AG09319 (cell line): ENCODE measurements at regions not wholly inside any gene's neighbourhood (a gene's known extent, or its start where the extent isn't known, plus 50 kb on each side); places are given as distances from the start of the nearest gene placed in this dataset.

Experiments used
- DNase-seq: peaks from one replicate; pipeline ENCODE4 v3.0.0-alpha.2; 2010; ENCODE audit warnings: low read depth; ENCODE audit errors: extremely low read depth
- TF ChIP-seq, protein P1 (sequence below): IDR thresholded peaks from 2 replicates; pipeline ENCODE4 v1.5.1; 2011; ENCODE audit warnings: low read depth, mild to moderate bottlenecking, inconsistent platforms, low read length, moderate library complexity

DNA sequence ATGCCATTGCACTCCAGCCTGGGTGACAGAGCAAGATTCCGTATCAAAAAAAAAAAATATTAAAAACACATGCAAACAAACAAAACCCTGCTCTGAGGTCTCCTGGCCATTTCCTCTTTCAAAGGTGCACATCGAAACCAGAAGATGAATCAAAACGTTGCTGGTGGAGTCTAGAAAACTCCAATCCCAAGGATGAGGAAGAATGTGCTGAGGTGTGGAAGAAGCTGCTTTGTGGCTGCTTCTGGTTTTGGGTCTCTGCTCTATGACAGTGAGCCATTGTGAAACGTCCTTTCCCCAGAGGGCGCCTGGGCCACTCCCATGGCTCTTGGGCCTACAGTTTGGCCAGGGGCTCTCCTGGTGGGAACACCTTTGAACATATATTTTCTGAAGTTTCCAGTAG is 112.6 kb downstream of the IRF8 start:
- TF ChIP-seq, protein P1, sequence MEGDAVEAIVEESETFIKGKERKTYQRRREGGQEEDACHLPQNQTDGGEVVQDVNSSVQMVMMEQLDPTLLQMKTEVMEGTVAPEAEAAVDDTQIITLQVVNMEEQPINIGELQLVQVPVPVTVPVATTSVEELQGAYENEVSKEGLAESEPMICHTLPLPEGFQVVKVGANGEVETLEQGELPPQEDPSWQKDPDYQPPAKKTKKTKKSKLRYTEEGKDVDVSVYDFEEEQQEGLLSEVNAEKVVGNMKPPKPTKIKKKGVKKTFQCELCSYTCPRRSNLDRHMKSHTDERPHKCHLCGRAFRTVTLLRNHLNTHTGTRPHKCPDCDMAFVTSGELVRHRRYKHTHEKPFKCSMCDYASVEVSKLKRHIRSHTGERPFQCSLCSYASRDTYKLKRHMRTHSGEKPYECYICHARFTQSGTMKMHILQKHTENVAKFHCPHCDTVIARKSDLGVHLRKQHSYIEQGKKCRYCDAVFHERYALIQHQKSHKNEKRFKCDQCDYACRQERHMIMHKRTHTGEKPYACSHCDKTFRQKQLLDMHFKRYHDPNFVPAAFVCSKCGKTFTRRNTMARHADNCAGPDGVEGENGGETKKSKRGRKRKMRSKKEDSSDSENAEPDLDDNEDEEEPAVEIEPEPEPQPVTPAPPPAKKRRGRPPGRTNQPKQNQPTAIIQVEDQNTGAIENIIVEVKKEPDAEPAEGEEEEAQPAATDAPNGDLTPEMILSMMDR: no peak
- DNase-seq: no peak

DNA sequence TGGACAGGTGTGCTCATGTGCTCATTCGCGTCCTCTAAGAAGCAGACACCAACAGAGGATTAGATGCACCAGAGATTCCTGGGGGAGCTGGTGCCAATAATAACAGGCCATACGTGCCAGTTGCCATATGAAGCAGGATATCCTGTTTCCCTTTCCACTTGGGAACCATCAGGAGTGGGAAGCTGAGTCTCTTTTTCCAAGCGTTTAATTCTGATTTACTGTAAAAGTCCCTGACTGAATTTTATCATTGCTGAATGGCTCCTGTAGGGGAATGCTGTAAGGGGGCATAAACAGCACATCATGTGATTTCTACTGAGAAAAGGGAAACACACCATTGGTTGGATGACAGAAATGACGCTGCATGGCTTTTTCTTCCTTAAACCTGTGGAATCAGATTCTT is 113.3 kb downstream of the IRF8 start:
- TF ChIP-seq, protein P1: no peak
- DNase-seq: no peak

DNA sequence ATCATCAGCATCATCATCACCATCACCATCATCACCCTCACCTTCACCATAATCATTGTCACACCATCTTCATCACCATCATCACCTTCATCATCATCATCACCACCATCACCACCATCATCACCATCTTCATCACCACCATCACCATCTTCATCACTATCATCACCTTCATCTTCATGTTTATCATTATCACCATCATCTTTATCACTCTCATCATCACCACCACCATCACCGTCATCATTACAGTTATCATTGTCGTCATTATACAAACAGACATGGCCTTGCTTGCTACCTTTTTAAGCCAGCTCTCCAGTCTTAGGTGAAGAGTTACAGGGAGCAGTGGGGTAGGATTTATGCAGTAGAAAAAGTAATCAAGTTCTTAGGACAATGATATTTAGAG is 114.9 kb downstream of the IRF8 start:
- DNase-seq: no peak
- TF ChIP-seq, protein P1: no peak

DNA sequence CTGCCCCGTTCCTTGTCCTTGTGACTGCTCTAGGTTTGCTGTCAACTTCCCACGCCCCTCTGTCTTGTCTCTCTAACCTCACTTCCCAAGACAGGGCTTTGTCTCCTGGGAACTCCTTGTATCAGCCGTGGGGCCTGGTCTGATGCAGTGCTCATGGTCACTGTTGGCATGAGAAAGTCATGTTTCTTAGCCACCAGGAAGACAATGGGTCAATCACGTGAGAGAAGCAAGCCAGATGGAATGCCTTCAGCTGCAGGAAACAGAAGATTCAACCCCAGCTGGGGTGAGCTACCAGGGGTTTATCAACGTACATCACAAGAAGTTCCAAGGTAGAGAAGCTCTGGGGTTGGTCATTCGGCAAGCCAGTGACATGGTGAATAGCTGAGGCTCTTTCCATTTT is 116.6 kb downstream of the IRF8 start:
- TF ChIP-seq, protein P1: no peak
- DNase-seq: no peak

DNA sequence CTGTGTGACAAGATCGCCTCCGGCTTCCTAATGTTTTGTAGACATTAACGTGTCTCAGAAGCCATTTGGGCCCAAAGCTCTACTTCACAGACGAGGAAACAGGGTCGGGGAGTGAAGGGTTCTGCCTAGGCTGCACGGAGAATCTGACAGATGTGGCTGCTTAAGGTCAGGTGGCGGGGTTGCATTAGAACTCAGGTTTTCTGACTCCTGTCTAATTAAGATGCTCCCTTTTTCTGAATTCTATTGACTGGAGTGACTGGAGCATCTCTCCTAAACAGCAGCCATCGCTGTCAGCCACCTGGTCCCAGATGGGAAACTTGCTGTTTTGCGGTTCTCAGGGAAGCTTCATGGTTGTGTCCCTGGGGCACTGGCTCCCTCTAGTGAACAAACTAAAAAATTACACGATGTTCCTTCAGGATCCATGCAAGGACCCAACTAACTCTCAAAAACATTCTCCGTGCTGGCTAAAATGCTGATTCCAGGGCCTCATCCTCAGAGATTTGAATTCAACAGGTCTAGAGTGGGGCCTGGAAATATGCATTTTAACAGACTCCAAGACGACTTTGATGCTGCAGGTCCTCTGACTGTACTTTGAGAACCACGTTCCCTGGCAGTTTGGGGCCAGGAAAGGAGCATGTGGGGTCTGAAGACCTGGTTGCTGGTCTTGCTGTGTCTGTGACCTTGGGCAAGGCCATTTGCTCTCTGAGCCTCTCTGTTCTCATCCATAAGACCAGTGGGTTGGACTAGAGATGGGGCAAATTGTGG is 117.4 kb downstream of the IRF8 start:
- peak; percentile 29 for DNase-seq
- TF ChIP-seq, protein P1: peak; percentile 74

DNA sequence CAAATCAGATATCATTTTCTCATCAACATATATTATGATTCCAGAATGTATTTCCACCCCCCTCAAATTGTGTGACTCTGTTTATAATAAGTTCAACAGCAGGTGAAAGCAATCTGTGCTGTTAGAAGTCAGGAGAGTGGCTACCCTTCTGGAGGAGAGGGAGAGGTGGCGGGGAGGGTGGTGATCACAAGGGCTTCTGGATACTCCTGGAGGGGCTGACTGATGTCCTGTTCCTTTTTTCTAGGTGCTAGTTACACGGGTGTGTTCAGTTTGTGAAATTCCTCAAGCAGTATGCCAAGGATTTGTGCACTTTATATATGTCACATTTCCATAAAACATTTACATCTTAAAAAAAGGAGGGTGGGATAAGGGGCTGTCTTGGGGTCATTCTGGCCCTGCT is 119.1 kb downstream of the IRF8 start:
- TF ChIP-seq, protein P1: no peak
- DNase-seq: no peak

DNA sequence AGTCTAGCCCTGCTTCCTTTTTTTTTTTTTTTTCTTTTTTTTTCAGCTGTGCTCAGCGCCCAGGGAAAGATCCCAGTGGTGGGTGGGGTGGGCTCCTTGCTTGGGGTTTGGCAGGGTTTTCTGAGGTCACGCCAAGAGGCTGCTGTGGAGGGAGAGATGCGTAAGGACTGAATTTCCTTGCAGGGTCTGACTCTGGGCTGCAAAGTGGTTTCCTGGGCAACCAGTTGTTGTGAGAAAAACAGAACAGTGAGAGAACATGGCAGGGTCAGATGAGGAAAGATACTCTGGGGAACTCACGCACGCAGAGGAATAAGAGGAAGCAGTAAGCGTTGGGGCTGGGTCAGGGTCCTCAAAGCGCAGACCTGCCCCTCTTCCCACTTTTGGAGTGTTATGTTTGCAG is 119.5 kb downstream of the IRF8 start:
- DNase-seq: no peak
- TF ChIP-seq, protein P1: no peak
